ENCODE measurements at regions not wholly inside any gene's neighbourhood (a gene's known extent, or its start where the extent isn't known, plus 50 kb on each side); places are given as distances from the start of the nearest gene placed in this dataset.

GRCh38 chr13:106337096-106337850, 198.2 kb downstream of the EFNB2 start:
- ChIA-PET POLR2A (interaction anchor here in 1 of 2 donors (0.5 kb wide), 1 partner anchor 1817 kb away, joined by 5 read pairs; no protein-coding TSS in a partner anchor), CTCF (no interaction called here)
- Mint-ChIP-seq H3K27me3 (peaks cover 4 to 5% of the 10 kb centered on the region in 2 donors), H3K9me3 (peaks cover 19 to 28% (median 20%) of the 10 kb centered on the region in 3 donors), H3K27ac (no peak overlapping the region), H3K4me3 (no peak overlapping the region), H3K36me3 (no peaks in the 10 kb centered on the region), H3K4me1 (no peaks in the 10 kb centered on the region)
- Histone ChIP-seq H3K36me3 (ENCODE audit: control insufficient read depth in 2 of 2, extremely low read depth in 1 of 2, insufficient read depth in 1 of 2, low read length in 1 of 2) (no peaks in the 10 kb centered on the region), H3K4me3 (ENCODE audit: control insufficient read depth in 1 of 2, extremely low read depth in 1 of 2, low read length in 1 of 2) (no peak overlapping the region), H3K27me3 (replicated peaks in 1 of 2; ENCODE audit: control insufficient read depth in 2 of 2, extremely low read depth in 1 of 2, insufficient read depth in 2 of 2, low read length in 1 of 2) (no peaks in the 10 kb centered on the region), H3K27ac (ENCODE audit: low read length) (no peak overlapping the region), H3K4me1 (ENCODE audit: control insufficient read depth in 1 of 2, extremely low read depth in 1 of 2, insufficient read depth in 2 of 2, low read length in 2 of 2) (no peaks in the 10 kb centered on the region), H3K9me3 (peaks cover 3% of the 10 kb centered on the region)
- no peak for DNase-seq
- no peak for ATAC-seq (replicated peaks in 1 of 4)
- WGBS (ENCODE audit: insufficient coverage), result 96% methylated on average over 4 of the region's 7 CpGs

- Mint-ChIP-seq H3K4me3 (no peak overlapping the region), H3K27ac (no peak overlapping the region), H3K27me3 (peaks cover 3 to 4% of the 10 kb centered on the region in 2 donors), H3K9me3 (peaks cover 19 to 27% (median 19%) of the 10 kb centered on the region in 3 donors), H3K36me3 (no peaks in the 10 kb centered on the region), H3K4me1 (no peaks in the 10 kb centered on the region)
- ATAC-seq (replicated peaks in 1 of 4) (no peak), DNase-seq (no peak)
- 66% methylated on average over 2 of the region's 7 CpGs for WGBS (ENCODE audit: insufficient coverage)
- no peak overlapping the region for H3K4me3 ChIP-seq (ENCODE audit: control insufficient read depth in 1 of 2, extremely low read depth in 1 of 2, low read length in 1 of 2)
- no peak overlapping the region for H3K27ac ChIP-seq (ENCODE audit: low read length)
- no peaks in the 10 kb centered on the region for H3K27me3 ChIP-seq (replicated peaks in 1 of 2; ENCODE audit: control insufficient read depth in 2 of 2, extremely low read depth in 1 of 2, insufficient read depth in 2 of 2, low read length in 1 of 2)
- CTCF ChIA-PET, result no interaction called here
- no peaks in the 10 kb centered on the region for H3K4me1 ChIP-seq (ENCODE audit: control insufficient read depth in 1 of 2, extremely low read depth in 1 of 2, insufficient read depth in 2 of 2, low read length in 2 of 2)
- POLR2A ChIA-PET, result no interaction called here
- no peaks in the 10 kb centered on the region for H3K36me3 ChIP-seq (ENCODE audit: control insufficient read depth in 2 of 2, extremely low read depth in 1 of 2, insufficient read depth in 1 of 2, low read length in 1 of 2)
- H3K9me3 ChIP-seq, result peaks cover 3% of the 10 kb centered on the region
These were observed 198.8 kb downstream of the EFNB2 start for GRCh38 chr13:106336668-106337067.

- POLR2A ChIA-PET, result no interaction called here
- no peaks in the 10 kb centered on the region for H3K36me3 Mint-ChIP-seq
These were observed 202.8 kb downstream of the EFNB2 start for GRCh38 chr13:106332621-106333020.

GRCh38 chr13:106331116-106331515, 204.3 kb downstream of the EFNB2 start:
- Mint-ChIP-seq H3K36me3 (no peaks in the 10 kb centered on the region), H3K4me3 (no peak overlapping the region), H3K27ac (no peak overlapping the region), H3K4me1 (no peaks in the 10 kb centered on the region), H3K9me3 (no peaks in the 10 kb centered on the region), H3K27me3 (peaks cover 3 to 7% of the 10 kb centered on the region in 2 donors)
- Histone ChIP-seq H3K36me3 (ENCODE audit: control insufficient read depth in 2 of 2, extremely low read depth in 1 of 2, insufficient read depth in 1 of 2, low read length in 1 of 2) (no peaks in the 10 kb centered on the region), H3K9me3 (no peaks in the 10 kb centered on the region), H3K27ac (ENCODE audit: low read length) (no peak overlapping the region), H3K4me3 (ENCODE audit: control insufficient read depth in 1 of 2, extremely low read depth in 1 of 2, low read length in 1 of 2) (no peak overlapping the region), H3K27me3 (replicated peaks in 1 of 2; ENCODE audit: control insufficient read depth in 2 of 2, extremely low read depth in 1 of 2, insufficient read depth in 2 of 2, low read length in 1 of 2) (no peaks in the 10 kb centered on the region), H3K4me1 (ENCODE audit: control insufficient read depth in 1 of 2, extremely low read depth in 1 of 2, insufficient read depth in 2 of 2, low read length in 2 of 2) (no peaks in the 10 kb centered on the region)
- 97% methylated on average over 3 of the region's 4 CpGs for WGBS (ENCODE audit: insufficient coverage)
- POLR2A ChIA-PET, result no interaction called here
- ATAC-seq (replicated peaks in 1 of 4) (no peak), DNase-seq (no peak)
- CTCF ChIA-PET, result no interaction called here

More at GRCh38 chr13:106332621-106333020, 202.8 kb downstream of the EFNB2 start:
- no peak overlapping the region for H3K4me3 Mint-ChIP-seq
- H3K9me3 ChIP-seq, result no peaks in the 10 kb centered on the region
- CTCF ChIA-PET, result no interaction called here
- no peaks in the 10 kb centered on the region for H3K4me1 Mint-ChIP-seq
- ATAC-seq (replicated peaks in 1 of 4), result no peak
- no peak for DNase-seq
- no peaks in the 10 kb centered on the region for H3K27me3 ChIP-seq (replicated peaks in 1 of 2; ENCODE audit: control insufficient read depth in 2 of 2, extremely low read depth in 1 of 2, insufficient read depth in 2 of 2, low read length in 1 of 2)
- no peaks in the 10 kb centered on the region for H3K9me3 Mint-ChIP-seq
- H3K27me3 Mint-ChIP-seq, result peaks cover 3 to 7% of the 10 kb centered on the region in 2 donors
- no peaks in the 10 kb centered on the region for H3K36me3 ChIP-seq (ENCODE audit: control insufficient read depth in 2 of 2, extremely low read depth in 1 of 2, insufficient read depth in 1 of 2, low read length in 1 of 2)
- H3K4me3 ChIP-seq (ENCODE audit: control insufficient read depth in 1 of 2, extremely low read depth in 1 of 2, low read length in 1 of 2), result no peak overlapping the region
- WGBS (ENCODE audit: insufficient coverage), result 47% methylated on average over 2 of the region's 4 CpGs
- no peak overlapping the region for H3K27ac ChIP-seq (ENCODE audit: low read length)
- no peaks in the 10 kb centered on the region for H3K4me1 ChIP-seq (ENCODE audit: control insufficient read depth in 1 of 2, extremely low read depth in 1 of 2, insufficient read depth in 2 of 2, low read length in 2 of 2)
- H3K27ac Mint-ChIP-seq, result no peak overlapping the region

GRCh38 chr13:106329941-106330340, 205.5 kb downstream of the EFNB2 start:
- Mint-ChIP-seq H3K27me3 (peaks cover 3 to 7% of the 10 kb centered on the region in 2 donors), H3K9me3 (no peaks in the 10 kb centered on the region), H3K36me3 (no peaks in the 10 kb centered on the region), H3K4me1 (no peaks in the 10 kb centered on the region), H3K4me3 (no peak overlapping the region), H3K27ac (no peak overlapping the region)
- H3K27ac ChIP-seq (ENCODE audit: low read length), result no peak overlapping the region
- DNase-seq (no peak), ATAC-seq (replicated peaks in 1 of 4) (no peak)
- H3K36me3 ChIP-seq (ENCODE audit: control insufficient read depth in 2 of 2, extremely low read depth in 1 of 2, insufficient read depth in 1 of 2, low read length in 1 of 2), result no peaks in the 10 kb centered on the region
- H3K9me3 ChIP-seq, result no peaks in the 10 kb centered on the region
- ChIA-PET CTCF (no interaction called here), POLR2A (no interaction called here)
- WGBS (ENCODE audit: insufficient coverage), result 80% methylated on average over 4 of the region's 5 CpGs
- no peaks in the 10 kb centered on the region for H3K27me3 ChIP-seq (replicated peaks in 1 of 2; ENCODE audit: control insufficient read depth in 2 of 2, extremely low read depth in 1 of 2, insufficient read depth in 2 of 2, low read length in 1 of 2)
- H3K4me1 ChIP-seq (ENCODE audit: control insufficient read depth in 1 of 2, extremely low read depth in 1 of 2, insufficient read depth in 2 of 2, low read length in 2 of 2), result no peaks in the 10 kb centered on the region
- no peak overlapping the region for H3K4me3 ChIP-seq (ENCODE audit: control insufficient read depth in 1 of 2, extremely low read depth in 1 of 2, low read length in 1 of 2)

GRCh38 chr13:106326751-106327150, 208.7 kb downstream of the EFNB2 start:
- ChIA-PET POLR2A (no interaction called here), CTCF (no interaction called here)
- H3K9me3 Mint-ChIP-seq, result peaks cover 13 to 16% (median 15%) of the 10 kb centered on the region in 3 donors
- H3K27me3 Mint-ChIP-seq, result peaks cover 3 to 7% of the 10 kb centered on the region in 2 donors
- DNase-seq (no peak), ATAC-seq (replicated peaks in 1 of 4) (no peak)
- Histone ChIP-seq H3K27me3 (replicated peaks in 1 of 2; ENCODE audit: control insufficient read depth in 2 of 2, extremely low read depth in 1 of 2, insufficient read depth in 2 of 2, low read length in 1 of 2) (no peaks in the 10 kb centered on the region), H3K4me3 (ENCODE audit: control insufficient read depth in 1 of 2, extremely low read depth in 1 of 2, low read length in 1 of 2) (no peak overlapping the region), H3K36me3 (ENCODE audit: control insufficient read depth in 2 of 2, extremely low read depth in 1 of 2, insufficient read depth in 1 of 2, low read length in 1 of 2) (no peaks in the 10 kb centered on the region), H3K4me1 (ENCODE audit: control insufficient read depth in 1 of 2, extremely low read depth in 1 of 2, insufficient read depth in 2 of 2, low read length in 2 of 2) (no peaks in the 10 kb centered on the region), H3K9me3 (no peaks in the 10 kb centered on the region), H3K27ac (ENCODE audit: low read length) (no peak overlapping the region)
- no peaks in the 10 kb centered on the region for H3K36me3 Mint-ChIP-seq
- no peaks in the 10 kb centered on the region for H3K4me1 Mint-ChIP-seq
- WGBS (ENCODE audit: insufficient coverage), result no CpG with 5 or more reads among the region's 4 CpGs
- H3K27ac Mint-ChIP-seq, result no peak overlapping the region
- no peak overlapping the region for H3K4me3 Mint-ChIP-seq
